PC-9 (cell line): ENCODE measurements at regions not wholly inside any gene's neighbourhood (a gene's known extent, or its start where the extent isn't known, plus 50 kb on each side); places are given as distances from the start of the nearest gene placed in this dataset.

Experiments used
- CTCF ChIP-seq: fragments of 200-600 bp; sonication (generic); conservative IDR thresholded peaks from 2 replicates; pipeline ENCODE4 v1.6.1; 2017; ENCODE audit warnings: mixed run types, antibody characterized with exemption, mild to moderate bottlenecking, moderate library complexity
- EZH2 ChIP-seq: fragments of 200-600 bp; sonication (generic); IDR thresholded peaks from 2 replicates; pipeline ENCODE4 v1.8.0; 2017; ENCODE audit warnings: antibody characterized with exemption, low read depth

GRCh38 chr5:89388872-89389271 lies 505.9 kb upstream of the MEF2C start:
- TF ChIP-seq CTCF, result no peak
- TF ChIP-seq EZH2, result no peak
